ENCODE measurements at regions not wholly inside any gene's neighbourhood (a gene's known extent, or its start where the extent isn't known, plus 50 kb on each side); places are given as distances from the start of the nearest gene placed in this dataset.
A peak's percentile ranks its signal among the peaks of the same experiment; 100 is the strongest.

GRCh38 chr13:21228738-21229137, 52.3 kb downstream of the MRPL57 start:
- peaks cover 22 to 41% of the 10 kb centered on the region in 2 donors for H3K4me1 ChIP-seq (ENCODE audit: control insufficient read depth in 2 of 2, insufficient read depth in 2 of 2, low read length in 2 of 2)
- WGBS, result 98% methylated on average over 3 of the region's 3 CpGs
- no peaks in the 10 kb centered on the region for H3K36me3 ChIP-seq (ENCODE audit: control insufficient read depth in 2 of 2, insufficient read depth in 2 of 2, low read length in 1 of 2)
- no peaks in the 10 kb centered on the region for H3K27me3 ChIP-seq (ENCODE audit: control insufficient read depth in 2 of 2, insufficient read depth in 1 of 2, low read length in 1 of 2)
- no peaks in the 10 kb centered on the region for H3K9me3 ChIP-seq (ENCODE audit: control insufficient read depth in 2 of 2, insufficient read depth in 1 of 2, low read length in 1 of 2)
- no peak overlapping the region for H3K4me3 ChIP-seq (ENCODE audit: low read length in 2 of 2)
- H3K27ac ChIP-seq (ENCODE audit: low read depth in 1 of 2, low read length in 1 of 2), result no peak overlapping the region
- DNase-seq (ENCODE audit: low read depth in 6 of 9, low spot score in 9 of 9), result no peak

- Histone ChIP-seq H3K36me3 (ENCODE audit: control insufficient read depth in 2 of 2, insufficient read depth in 2 of 2, low read length in 1 of 2) (no peaks in the 10 kb centered on the region), H3K27me3 (ENCODE audit: control insufficient read depth in 2 of 2, insufficient read depth in 1 of 2, low read length in 1 of 2) (no peaks in the 10 kb centered on the region), H3K4me3 (ENCODE audit: low read length in 2 of 2) (no peak overlapping the region), H3K27ac (ENCODE audit: low read depth in 1 of 2, low read length in 1 of 2) (peak overlapping the region in 1 of 2 donors; percentile 15), H3K9me3 (ENCODE audit: control insufficient read depth in 2 of 2, insufficient read depth in 1 of 2, low read length in 1 of 2) (no peaks in the 10 kb centered on the region), H3K4me1 (ENCODE audit: control insufficient read depth in 2 of 2, insufficient read depth in 2 of 2, low read length in 2 of 2) (peaks cover 23 to 43% of the 10 kb centered on the region in 2 donors)
- DNase-seq (ENCODE audit: low read depth in 6 of 9, low spot score in 9 of 9), result no peak
- WGBS, result 63% methylated on average over 7 of the region's 7 CpGs
Measured at GRCh38 chr13:21229241-21230024, 53.0 kb downstream of the MRPL57 start.

- H3K4me1 ChIP-seq (ENCODE audit: control insufficient read depth in 2 of 2, insufficient read depth in 2 of 2, low read length in 2 of 2), result peaks cover 26 to 50% of the 10 kb centered on the region in 2 donors
- H3K27me3 ChIP-seq (ENCODE audit: control insufficient read depth in 2 of 2, insufficient read depth in 1 of 2, low read length in 1 of 2), result no peaks in the 10 kb centered on the region
- no peak overlapping the region for H3K4me3 ChIP-seq (ENCODE audit: low read length in 2 of 2)
- DNase-seq (ENCODE audit: low read depth in 6 of 9, low spot score in 9 of 9), result no peak
- WGBS, result 96% methylated on average over 3 of the region's 3 CpGs
- no peaks in the 10 kb centered on the region for H3K9me3 ChIP-seq (ENCODE audit: control insufficient read depth in 2 of 2, insufficient read depth in 1 of 2, low read length in 1 of 2)
- H3K36me3 ChIP-seq (ENCODE audit: control insufficient read depth in 2 of 2, insufficient read depth in 2 of 2, low read length in 1 of 2), result no peaks in the 10 kb centered on the region
- no peak overlapping the region for H3K27ac ChIP-seq (ENCODE audit: low read depth in 1 of 2, low read length in 1 of 2)
Measured at GRCh38 chr13:21230516-21230915, 54.1 kb downstream of the MRPL57 start.

- 48% methylated on average over 5 of the region's 5 CpGs for WGBS
- H3K27me3 ChIP-seq (ENCODE audit: control insufficient read depth in 2 of 2, insufficient read depth in 1 of 2, low read length in 1 of 2), result no peaks in the 10 kb centered on the region
- H3K9me3 ChIP-seq (ENCODE audit: control insufficient read depth in 2 of 2, insufficient read depth in 1 of 2, low read length in 1 of 2), result no peaks in the 10 kb centered on the region
- DNase-seq (ENCODE audit: low read depth in 6 of 9, low spot score in 9 of 9), result no peak
- H3K36me3 ChIP-seq (ENCODE audit: control insufficient read depth in 2 of 2, insufficient read depth in 2 of 2, low read length in 1 of 2), result no peaks in the 10 kb centered on the region
- no peak overlapping the region for H3K4me3 ChIP-seq (ENCODE audit: low read length in 2 of 2)
- peaks cover 26 to 56% of the 10 kb centered on the region in 2 donors for H3K4me1 ChIP-seq (ENCODE audit: control insufficient read depth in 2 of 2, insufficient read depth in 2 of 2, low read length in 2 of 2)
- peak overlapping the region in 1 of 2 donors; percentile 76 for H3K27ac ChIP-seq (ENCODE audit: low read depth in 1 of 2, low read length in 1 of 2)
Measured at GRCh38 chr13:21231426-21231940, 55.0 kb downstream of the MRPL57 start.

GRCh38 chr13:21232196-21232595, 55.7 kb downstream of the MRPL57 start:
- 26% methylated on average over 8 of the region's 8 CpGs for WGBS
- H3K4me1 ChIP-seq (ENCODE audit: control insufficient read depth in 2 of 2, insufficient read depth in 2 of 2, low read length in 2 of 2), result peaks cover 27 to 63% of the 10 kb centered on the region in 2 donors
- peak in 1 of 9 donors; percentile 56 for DNase-seq (ENCODE audit: low read depth in 6 of 9, low spot score in 9 of 9)
- no peaks in the 10 kb centered on the region for H3K36me3 ChIP-seq (ENCODE audit: control insufficient read depth in 2 of 2, insufficient read depth in 2 of 2, low read length in 1 of 2)
- H3K9me3 ChIP-seq (ENCODE audit: control insufficient read depth in 2 of 2, insufficient read depth in 1 of 2, low read length in 1 of 2), result no peaks in the 10 kb centered on the region
- no peaks in the 10 kb centered on the region for H3K27me3 ChIP-seq (ENCODE audit: control insufficient read depth in 2 of 2, insufficient read depth in 1 of 2, low read length in 1 of 2)
- peak overlapping the region; percentile 33 to 76 for H3K27ac ChIP-seq (ENCODE audit: low read depth in 1 of 2, low read length in 1 of 2)
- H3K4me3 ChIP-seq (ENCODE audit: low read length in 2 of 2), result no peak overlapping the region

GRCh38 chr13:21232599-21232998, 56.1 kb downstream of the MRPL57 start:
- H3K4me3 ChIP-seq (ENCODE audit: low read length in 2 of 2), result no peak overlapping the region
- peaks cover 0 to 3% of the 10 kb centered on the region in 2 donors for H3K9me3 ChIP-seq (ENCODE audit: control insufficient read depth in 2 of 2, insufficient read depth in 1 of 2, low read length in 1 of 2)
- peaks cover 31 to 67% of the 10 kb centered on the region in 2 donors for H3K4me1 ChIP-seq (ENCODE audit: control insufficient read depth in 2 of 2, insufficient read depth in 2 of 2, low read length in 2 of 2)
- no peaks in the 10 kb centered on the region for H3K36me3 ChIP-seq (ENCODE audit: control insufficient read depth in 2 of 2, insufficient read depth in 2 of 2, low read length in 1 of 2)
- no peak for DNase-seq (ENCODE audit: low read depth in 6 of 9, low spot score in 9 of 9)
- H3K27me3 ChIP-seq (ENCODE audit: control insufficient read depth in 2 of 2, insufficient read depth in 1 of 2, low read length in 1 of 2), result no peaks in the 10 kb centered on the region
- peak overlapping the region; percentile 33 to 76 for H3K27ac ChIP-seq (ENCODE audit: low read depth in 1 of 2, low read length in 1 of 2)
- 31% methylated on average over 3 of the region's 3 CpGs for WGBS

GRCh38 chr13:21233086-21233485, 56.6 kb downstream of the MRPL57 start:
- Histone ChIP-seq H3K9me3 (ENCODE audit: control insufficient read depth in 2 of 2, insufficient read depth in 1 of 2, low read length in 1 of 2) (peaks cover 0 to 6% of the 10 kb centered on the region in 2 donors), H3K27ac (ENCODE audit: low read depth in 1 of 2, low read length in 1 of 2) (peak overlapping the region; percentile 60 to 76), H3K4me1 (ENCODE audit: control insufficient read depth in 2 of 2, insufficient read depth in 2 of 2, low read length in 2 of 2) (peaks cover 33 to 70% of the 10 kb centered on the region in 2 donors), H3K27me3 (ENCODE audit: control insufficient read depth in 2 of 2, insufficient read depth in 1 of 2, low read length in 1 of 2) (no peaks in the 10 kb centered on the region), H3K4me3 (ENCODE audit: low read length in 2 of 2) (no peak overlapping the region), H3K36me3 (ENCODE audit: control insufficient read depth in 2 of 2, insufficient read depth in 2 of 2, low read length in 1 of 2) (no peaks in the 10 kb centered on the region)
- WGBS, result 56% methylated on average over 3 of the region's 3 CpGs
- no peak for DNase-seq (ENCODE audit: low read depth in 6 of 9, low spot score in 9 of 9)

GRCh38 chr13:21234526-21234925, 58.1 kb downstream of the MRPL57 start:
- Histone ChIP-seq H3K9me3 (ENCODE audit: control insufficient read depth in 2 of 2, insufficient read depth in 1 of 2, low read length in 1 of 2) (peaks cover 0 to 6% of the 10 kb centered on the region in 2 donors), H3K27ac (ENCODE audit: low read depth in 1 of 2, low read length in 1 of 2) (no peak overlapping the region), H3K27me3 (ENCODE audit: control insufficient read depth in 2 of 2, insufficient read depth in 1 of 2, low read length in 1 of 2) (no peaks in the 10 kb centered on the region), H3K4me3 (ENCODE audit: low read length in 2 of 2) (no peak overlapping the region), H3K36me3 (ENCODE audit: control insufficient read depth in 2 of 2, insufficient read depth in 2 of 2, low read length in 1 of 2) (no peaks in the 10 kb centered on the region), H3K4me1 (ENCODE audit: control insufficient read depth in 2 of 2, insufficient read depth in 2 of 2, low read length in 2 of 2) (peaks cover 27 to 62% of the 10 kb centered on the region in 2 donors)
- DNase-seq (ENCODE audit: low read depth in 6 of 9, low spot score in 9 of 9), result no peak
- 89% methylated on average over 8 of the region's 8 CpGs for WGBS

GRCh38 chr13:21235174-21235573, 58.7 kb downstream of the MRPL57 start:
- WGBS, result 92% methylated on average over 12 of the region's 12 CpGs
- Histone ChIP-seq H3K4me3 (ENCODE audit: low read length in 2 of 2) (no peak overlapping the region), H3K36me3 (ENCODE audit: control insufficient read depth in 2 of 2, insufficient read depth in 2 of 2, low read length in 1 of 2) (no peaks in the 10 kb centered on the region), H3K27ac (ENCODE audit: low read depth in 1 of 2, low read length in 1 of 2) (no peak overlapping the region), H3K9me3 (ENCODE audit: control insufficient read depth in 2 of 2, insufficient read depth in 1 of 2, low read length in 1 of 2) (peaks cover 0 to 6% of the 10 kb centered on the region in 2 donors), H3K4me1 (ENCODE audit: control insufficient read depth in 2 of 2, insufficient read depth in 2 of 2, low read length in 2 of 2) (peaks cover 25 to 59% of the 10 kb centered on the region in 2 donors), H3K27me3 (ENCODE audit: control insufficient read depth in 2 of 2, insufficient read depth in 1 of 2, low read length in 1 of 2) (no peaks in the 10 kb centered on the region)
- no peak for DNase-seq (ENCODE audit: low read depth in 6 of 9, low spot score in 9 of 9)
